ENCODE measurements at regions not wholly inside any gene's neighbourhood (a gene's known extent, or its start where the extent isn't known, plus 50 kb on each side); places are given as distances from the start of the nearest gene placed in this dataset.

- TF ChIP-seq CTCF (IDR thresholded peaks at IDR 0.05; ENCODE audit: control extremely low read depth in 1 of 3, insufficient read depth in 1 of 3, low read depth in 1 of 3, low read length in 3 of 3) (no peak), POLR2A (IDR thresholded peaks at IDR 0.05; ENCODE audit: control extremely low read depth in 1 of 2, low read depth in 2 of 2, low read length in 2 of 2) (no peak), USF2 (IDR thresholded peaks at IDR 0.05; ENCODE audit: low read length) (no peak), POLR2AphosphoS5 (IDR thresholded peaks at IDR 0.05; ENCODE audit: low read depth, low read length) (no peak), TEAD4 (IDR thresholded peaks at IDR 0.05; ENCODE audit: low read depth, low read length) (no peak), RFX5 (IDR thresholded peaks at IDR 0.05; ENCODE audit: borderline replicate concordance, low read depth, low read length) (no peak), SP1 (IDR thresholded peaks at IDR 0.05; ENCODE audit: low read depth, low read length) (no peak), TCF12 (IDR thresholded peaks at IDR 0.05; ENCODE audit: low read depth, low read length) (no peak), RAD21 (IDR thresholded peaks at IDR 0.05 in 1 of 2, conservative IDR thresholded peaks at IDR 0.05 in 1 of 2; ENCODE audit: low read depth in 2 of 2, low read length in 2 of 2) (no peak), RBBP5 (IDR thresholded peaks at IDR 0.05; ENCODE audit: borderline replicate concordance, low read depth, low read length) (no peak), TAF1 (IDR thresholded peaks at IDR 0.05; ENCODE audit: low read depth, low read length) (no peak), YY1 (IDR thresholded peaks at IDR 0.05; ENCODE audit: low read depth, low read length) (no peak)
Observed at GRCh38 chr18:60898111-60898510, 435.1 kb upstream of the CDH20 start.

All from H1 (cell line).